ENCODE measurements at regions not wholly inside any gene's neighbourhood (a gene's known extent, or its start where the extent isn't known, plus 50 kb on each side); places are given as distances from the start of the nearest gene placed in this dataset.

DNA sequence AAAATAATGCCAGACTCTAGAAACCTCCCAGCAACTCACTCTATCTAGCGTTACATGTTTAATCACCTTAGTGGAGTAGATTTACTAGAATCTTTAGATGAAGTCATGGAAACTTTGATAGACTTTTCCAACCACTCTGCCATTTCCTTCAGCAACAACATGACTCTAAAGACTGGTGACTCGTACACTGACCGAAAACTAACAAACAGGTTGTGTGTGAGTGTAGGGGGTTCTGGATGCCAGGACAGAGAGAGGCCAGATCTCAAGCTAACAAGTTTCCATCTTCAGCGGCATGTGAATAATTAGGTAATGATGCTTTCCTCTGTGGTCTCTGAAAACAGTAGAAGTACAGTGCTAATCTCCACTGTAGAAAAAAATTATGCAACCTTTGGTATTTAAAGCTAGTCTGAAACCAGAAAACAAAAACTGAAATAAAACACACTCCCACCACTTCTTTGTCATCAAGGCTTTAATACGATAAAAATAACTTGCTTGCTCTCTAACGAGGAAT, 286.4 kb downstream of the PRDM5 start:
- Histone ChIP-seq H3K27ac (ENCODE audit: low read depth, low read length) (no peak overlapping the region), H3K4me1 (ENCODE audit: control insufficient read depth in 3 of 3, insufficient read depth in 3 of 3, low read length in 3 of 3) (no peaks in the 10 kb centered on the region), H3K9me3 (ENCODE audit: control insufficient read depth in 3 of 3, low read length in 3 of 3) (no peaks in the 10 kb centered on the region), H3K9ac (ENCODE audit: low read depth in 1 of 3, low read length in 3 of 3) (no peak overlapping the region), H3K27me3 (ENCODE audit: control insufficient read depth in 3 of 3, insufficient read depth in 3 of 3, low read length in 3 of 3) (no peaks in the 10 kb centered on the region), H3K36me3 (ENCODE audit: control insufficient read depth in 3 of 3, insufficient read depth in 3 of 3, low read length in 3 of 3) (no peaks in the 10 kb centered on the region), H3K4me3 (ENCODE audit: low read length in 3 of 3) (no peak overlapping the region)

DNA sequence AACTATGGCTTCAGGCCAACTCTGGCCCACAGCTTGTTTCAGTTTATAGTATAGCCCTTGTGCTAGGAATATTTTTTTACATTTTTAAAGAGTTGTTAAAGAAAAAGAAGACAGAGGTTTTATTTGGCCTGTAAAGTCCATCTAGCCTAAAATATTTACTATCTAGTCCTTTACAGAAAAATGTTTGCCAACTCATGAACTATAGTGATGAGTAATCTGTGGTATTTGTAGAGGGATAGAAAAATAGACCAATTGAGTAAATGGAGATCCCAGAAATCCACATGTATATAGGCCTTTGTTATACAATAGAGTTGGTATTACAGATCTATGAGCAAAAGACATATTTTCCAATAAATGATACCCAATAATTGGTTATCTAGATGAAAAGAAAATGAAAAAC, 288.7 kb downstream of the PRDM5 start:
- no peaks in the 10 kb centered on the region for H3K27me3 ChIP-seq (ENCODE audit: control insufficient read depth in 3 of 3, insufficient read depth in 3 of 3, low read length in 3 of 3)
- H3K4me3 ChIP-seq (ENCODE audit: low read length in 3 of 3): no peak overlapping the region
- no peaks in the 10 kb centered on the region for H3K36me3 ChIP-seq (ENCODE audit: control insufficient read depth in 3 of 3, insufficient read depth in 3 of 3, low read length in 3 of 3)
- peaks cover 0 to 2% (median 0%) of the 10 kb centered on the region in 3 donors for H3K9me3 ChIP-seq (ENCODE audit: control insufficient read depth in 3 of 3, low read length in 3 of 3)
- H3K27ac ChIP-seq (ENCODE audit: low read depth, low read length): no peak overlapping the region
- no peak overlapping the region for H3K9ac ChIP-seq (ENCODE audit: low read depth in 1 of 3, low read length in 3 of 3)
- H3K4me1 ChIP-seq (ENCODE audit: control insufficient read depth in 3 of 3, insufficient read depth in 3 of 3, low read length in 3 of 3): no peaks in the 10 kb centered on the region

DNA sequence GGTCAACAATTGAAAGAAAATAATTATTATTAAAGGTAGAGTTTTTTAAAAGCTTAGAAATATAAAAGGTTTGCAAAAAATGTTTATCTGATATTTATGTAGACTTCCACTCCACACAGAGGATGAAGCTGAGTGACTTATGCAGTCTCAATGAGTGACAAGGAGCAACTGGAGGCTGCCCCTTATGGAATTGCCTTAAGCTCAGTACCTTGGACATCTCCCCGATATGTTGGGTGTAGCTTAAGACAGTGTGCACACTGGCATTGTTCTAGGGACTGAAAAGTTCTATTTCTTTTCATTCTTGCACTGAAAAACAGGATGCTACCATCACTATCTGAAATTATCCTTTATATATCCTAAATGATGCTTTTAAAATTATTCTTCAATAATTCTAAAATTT, 292.1 kb downstream of the PRDM5 start:
- no peaks in the 10 kb centered on the region for H3K36me3 ChIP-seq (ENCODE audit: control insufficient read depth in 3 of 3, insufficient read depth in 3 of 3, low read length in 3 of 3)
- no peak overlapping the region for H3K27ac ChIP-seq (ENCODE audit: low read depth, low read length)
- no peak overlapping the region for H3K9ac ChIP-seq (ENCODE audit: low read depth in 1 of 3, low read length in 3 of 3)
- H3K9me3 ChIP-seq (ENCODE audit: control insufficient read depth in 3 of 3, low read length in 3 of 3): peaks cover 0 to 2% (median 0%) of the 10 kb centered on the region in 3 donors
- no peak overlapping the region for H3K4me3 ChIP-seq (ENCODE audit: low read length in 3 of 3)
- no peaks in the 10 kb centered on the region for H3K27me3 ChIP-seq (ENCODE audit: control insufficient read depth in 3 of 3, insufficient read depth in 3 of 3, low read length in 3 of 3)
- no peaks in the 10 kb centered on the region for H3K4me1 ChIP-seq (ENCODE audit: control insufficient read depth in 3 of 3, insufficient read depth in 3 of 3, low read length in 3 of 3)

DNA sequence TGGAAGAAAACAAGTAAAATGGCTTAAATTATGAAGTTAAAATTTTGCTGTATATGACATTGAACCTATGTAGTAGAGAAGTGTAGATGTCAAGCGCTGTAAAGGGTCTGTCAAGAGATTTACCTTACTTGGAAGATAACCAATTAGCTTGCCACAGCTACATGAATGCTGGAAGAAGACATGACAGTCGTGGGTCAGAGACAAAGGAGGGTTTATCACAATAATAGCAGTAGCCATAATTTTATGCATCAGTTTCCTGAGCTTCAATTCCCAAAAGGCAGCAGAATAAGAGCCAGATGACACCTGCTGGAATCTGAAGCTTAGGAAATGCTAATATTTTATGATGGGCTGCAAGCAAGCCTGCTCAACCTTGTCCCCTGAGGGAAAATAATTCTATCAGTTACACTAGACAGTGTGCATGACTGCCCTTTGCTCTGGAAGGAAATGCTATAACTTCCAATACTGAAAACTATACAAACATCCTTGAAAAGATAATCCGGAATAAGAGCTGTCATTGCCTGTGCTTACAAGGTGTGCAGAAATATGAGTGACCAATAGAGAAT, 292.9 kb downstream of the PRDM5 start:
- Histone ChIP-seq H3K4me1 (ENCODE audit: control insufficient read depth in 3 of 3, insufficient read depth in 3 of 3, low read length in 3 of 3) (no peaks in the 10 kb centered on the region), H3K9me3 (ENCODE audit: control insufficient read depth in 3 of 3, low read length in 3 of 3) (peaks cover 0 to 2% (median 0%) of the 10 kb centered on the region in 3 donors)

DNA sequence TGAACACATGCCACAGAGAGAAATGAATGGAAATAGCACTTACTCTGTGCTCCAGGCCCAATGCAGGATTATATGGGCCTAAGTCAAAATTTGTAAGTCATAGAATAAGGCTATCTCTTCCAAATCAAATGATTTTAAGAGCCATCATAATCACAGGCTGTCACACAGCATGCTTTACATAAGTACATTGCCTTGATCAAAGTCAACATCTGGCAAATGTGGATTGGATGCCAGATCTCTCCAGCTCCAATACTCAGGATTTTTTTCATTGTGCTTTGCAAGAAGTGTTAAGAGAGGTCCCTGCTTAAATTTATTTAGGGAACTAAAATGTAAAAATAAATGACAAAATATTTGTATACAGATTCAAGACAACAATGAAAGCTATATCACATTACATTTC, 299.9 kb downstream of the PRDM5 start:
- Histone ChIP-seq H3K27me3 (ENCODE audit: control insufficient read depth in 3 of 3, insufficient read depth in 3 of 3, low read length in 3 of 3) (no peaks in the 10 kb centered on the region), H3K4me3 (ENCODE audit: low read length in 3 of 3) (no peak overlapping the region), H3K9me3 (ENCODE audit: control insufficient read depth in 3 of 3, low read length in 3 of 3) (no peaks in the 10 kb centered on the region), H3K4me1 (ENCODE audit: control insufficient read depth in 3 of 3, insufficient read depth in 3 of 3, low read length in 3 of 3) (no peaks in the 10 kb centered on the region), H3K36me3 (ENCODE audit: control insufficient read depth in 3 of 3, insufficient read depth in 3 of 3, low read length in 3 of 3) (no peaks in the 10 kb centered on the region), H3K27ac (ENCODE audit: low read depth, low read length) (no peak overlapping the region), H3K9ac (ENCODE audit: low read depth in 1 of 3, low read length in 3 of 3) (no peak overlapping the region)

More for the DNA sequence above, 292.9 kb downstream of the PRDM5 start:
- Histone ChIP-seq H3K36me3 (ENCODE audit: control insufficient read depth in 3 of 3, insufficient read depth in 3 of 3, low read length in 3 of 3) (no peaks in the 10 kb centered on the region), H3K27ac (ENCODE audit: low read depth, low read length) (no peak overlapping the region), H3K9ac (ENCODE audit: low read depth in 1 of 3, low read length in 3 of 3) (no peak overlapping the region), H3K27me3 (ENCODE audit: control insufficient read depth in 3 of 3, insufficient read depth in 3 of 3, low read length in 3 of 3) (no peaks in the 10 kb centered on the region), H3K4me3 (ENCODE audit: low read length in 3 of 3) (no peak overlapping the region)

DNA sequence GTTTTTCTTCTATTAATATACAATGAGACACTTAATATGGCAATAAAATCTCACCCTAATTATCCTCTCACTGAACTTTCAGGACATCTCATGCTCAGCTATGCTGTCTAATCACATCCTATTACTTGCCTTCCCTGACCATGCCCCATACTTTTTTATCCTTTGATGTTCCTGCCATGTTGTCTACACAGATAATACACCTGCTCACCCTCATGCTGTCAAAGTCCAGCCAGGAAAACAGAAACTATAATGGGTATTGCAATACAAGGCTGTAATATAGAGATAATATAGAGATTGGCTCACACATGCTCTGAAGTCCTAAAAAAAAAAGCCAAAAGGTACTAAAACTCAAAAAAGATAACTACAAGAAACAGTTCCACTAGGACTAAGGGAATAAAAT, 305.4 kb downstream of the PRDM5 start:
- no peak overlapping the region for H3K27ac ChIP-seq (ENCODE audit: low read depth, low read length)
- H3K27me3 ChIP-seq (ENCODE audit: control insufficient read depth in 3 of 3, insufficient read depth in 3 of 3, low read length in 3 of 3): no peaks in the 10 kb centered on the region
- no peak overlapping the region for H3K4me3 ChIP-seq (ENCODE audit: low read length in 3 of 3)

DNA sequence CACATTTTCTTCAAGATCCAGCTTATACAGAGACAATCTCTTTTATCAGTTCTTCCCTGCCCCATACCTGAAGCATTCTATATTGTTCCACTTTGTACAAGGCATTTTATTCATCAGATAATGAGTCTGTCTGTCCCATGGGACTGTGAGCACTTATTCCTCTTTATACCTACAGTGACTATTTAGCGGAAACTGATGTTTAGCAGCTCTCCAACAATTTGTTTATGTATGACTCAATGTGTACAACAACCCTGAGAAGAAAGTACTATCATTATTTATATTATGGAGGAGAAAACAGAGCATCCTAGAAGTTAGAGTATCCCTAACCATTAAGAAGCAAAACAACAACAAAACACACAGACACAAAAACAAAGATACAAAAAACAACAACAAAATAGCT, 306.5 kb downstream of the PRDM5 start:
- Histone ChIP-seq H3K27me3 (ENCODE audit: control insufficient read depth in 3 of 3, insufficient read depth in 3 of 3, low read length in 3 of 3) (no peaks in the 10 kb centered on the region), H3K9ac (ENCODE audit: low read depth in 1 of 3, low read length in 3 of 3) (no peak overlapping the region), H3K4me1 (ENCODE audit: control insufficient read depth in 3 of 3, insufficient read depth in 3 of 3, low read length in 3 of 3) (no peaks in the 10 kb centered on the region), H3K36me3 (ENCODE audit: control insufficient read depth in 3 of 3, insufficient read depth in 3 of 3, low read length in 3 of 3) (no peaks in the 10 kb centered on the region), H3K27ac (ENCODE audit: low read depth, low read length) (no peak overlapping the region), H3K9me3 (ENCODE audit: control insufficient read depth in 3 of 3, low read length in 3 of 3) (no peaks in the 10 kb centered on the region), H3K4me3 (ENCODE audit: low read length in 3 of 3) (no peak overlapping the region)

More for the DNA sequence above, 305.4 kb downstream of the PRDM5 start:
- H3K9me3 ChIP-seq (ENCODE audit: control insufficient read depth in 3 of 3, low read length in 3 of 3): no peaks in the 10 kb centered on the region
- no peaks in the 10 kb centered on the region for H3K4me1 ChIP-seq (ENCODE audit: control insufficient read depth in 3 of 3, insufficient read depth in 3 of 3, low read length in 3 of 3)
- no peaks in the 10 kb centered on the region for H3K36me3 ChIP-seq (ENCODE audit: control insufficient read depth in 3 of 3, insufficient read depth in 3 of 3, low read length in 3 of 3)
- H3K9ac ChIP-seq (ENCODE audit: low read depth in 1 of 3, low read length in 3 of 3): no peak overlapping the region

DNA sequence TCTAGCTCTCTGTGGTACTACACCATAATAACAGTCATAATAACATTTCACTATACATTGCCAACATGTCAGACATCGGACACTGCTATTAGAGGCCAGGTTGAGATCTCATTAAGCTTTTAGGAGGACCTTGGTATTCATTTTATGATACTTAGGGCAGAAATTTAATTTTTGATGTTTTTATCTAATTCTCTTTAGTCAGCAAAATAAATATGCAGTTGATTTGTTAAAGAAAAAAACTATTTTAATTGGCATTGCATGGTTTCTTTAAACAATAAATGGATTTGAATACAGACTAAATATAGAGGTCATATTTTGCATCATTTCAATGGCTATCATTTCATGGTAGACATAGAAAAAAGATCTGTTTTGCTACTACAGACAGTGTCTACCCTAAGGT, 308.7 kb downstream of the PRDM5 start:
- no peaks in the 10 kb centered on the region for H3K36me3 ChIP-seq (ENCODE audit: control insufficient read depth in 3 of 3, insufficient read depth in 3 of 3, low read length in 3 of 3)
- no peak overlapping the region for H3K27ac ChIP-seq (ENCODE audit: low read depth, low read length)

DNA sequence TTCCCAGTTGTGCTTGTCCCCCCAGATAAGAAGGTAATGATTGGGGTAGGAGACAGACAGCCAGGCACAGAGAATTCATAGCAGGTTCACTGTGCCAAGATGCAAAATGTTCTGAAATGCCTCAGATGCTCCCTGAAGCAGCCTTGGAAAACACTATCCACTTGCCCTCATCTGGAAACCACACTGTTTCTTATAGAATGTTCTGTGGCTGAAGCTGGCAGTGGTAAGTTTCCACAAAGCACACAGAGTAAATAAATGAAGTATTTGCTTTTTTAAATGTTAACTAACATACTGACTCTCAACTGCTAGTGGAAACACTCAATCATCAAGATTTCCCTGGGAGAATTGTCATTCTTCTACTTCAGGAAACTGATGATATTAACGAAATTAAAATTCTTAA, 311.4 kb downstream of the PRDM5 start:
- no peaks in the 10 kb centered on the region for H3K4me1 ChIP-seq (ENCODE audit: control insufficient read depth in 3 of 3, insufficient read depth in 3 of 3, low read length in 3 of 3)
- no peak overlapping the region for H3K9ac ChIP-seq (ENCODE audit: low read depth in 1 of 3, low read length in 3 of 3)
- no peaks in the 10 kb centered on the region for H3K9me3 ChIP-seq (ENCODE audit: control insufficient read depth in 3 of 3, low read length in 3 of 3)
- H3K27ac ChIP-seq (ENCODE audit: low read depth, low read length): no peak overlapping the region
- H3K27me3 ChIP-seq (ENCODE audit: control insufficient read depth in 3 of 3, insufficient read depth in 3 of 3, low read length in 3 of 3): no peaks in the 10 kb centered on the region
- H3K4me3 ChIP-seq (ENCODE audit: low read length in 3 of 3): no peak overlapping the region
- no peaks in the 10 kb centered on the region for H3K36me3 ChIP-seq (ENCODE audit: control insufficient read depth in 3 of 3, insufficient read depth in 3 of 3, low read length in 3 of 3)

More for the DNA sequence above, 308.7 kb downstream of the PRDM5 start:
- H3K27me3 ChIP-seq (ENCODE audit: control insufficient read depth in 3 of 3, insufficient read depth in 3 of 3, low read length in 3 of 3): no peaks in the 10 kb centered on the region
- no peaks in the 10 kb centered on the region for H3K4me1 ChIP-seq (ENCODE audit: control insufficient read depth in 3 of 3, insufficient read depth in 3 of 3, low read length in 3 of 3)
- H3K9me3 ChIP-seq (ENCODE audit: control insufficient read depth in 3 of 3, low read length in 3 of 3): no peaks in the 10 kb centered on the region
- no peak overlapping the region for H3K4me3 ChIP-seq (ENCODE audit: low read length in 3 of 3)
- no peak overlapping the region for H3K9ac ChIP-seq (ENCODE audit: low read depth in 1 of 3, low read length in 3 of 3)

DNA sequence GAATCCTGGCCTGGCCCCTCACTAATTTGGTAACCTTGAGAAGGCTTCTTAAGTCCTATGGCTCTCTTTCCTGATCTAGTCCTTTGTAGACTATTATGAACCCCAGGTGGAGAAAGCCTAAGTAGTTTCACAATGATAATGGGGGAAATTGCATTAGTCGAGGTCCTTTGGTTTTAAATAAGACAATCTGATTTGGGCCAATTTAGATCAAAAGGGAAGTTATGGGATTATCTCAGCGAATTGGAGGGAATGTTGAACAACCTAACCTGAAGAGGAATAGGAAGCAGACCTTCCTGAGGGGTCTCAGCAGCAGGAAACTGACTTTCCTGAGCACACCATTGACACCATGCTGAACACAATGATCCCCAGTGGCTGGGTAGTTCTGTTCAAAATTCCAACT, 331.5 kb downstream of the PRDM5 start:
- no peak overlapping the region for H3K9ac ChIP-seq (ENCODE audit: low read depth in 1 of 3, low read length in 3 of 3)
- no peaks in the 10 kb centered on the region for H3K36me3 ChIP-seq (ENCODE audit: control insufficient read depth in 3 of 3, insufficient read depth in 3 of 3, low read length in 3 of 3)
- H3K4me3 ChIP-seq (ENCODE audit: low read length in 3 of 3): no peak overlapping the region
- H3K27ac ChIP-seq (ENCODE audit: low read depth, low read length): no peak overlapping the region
- no peaks in the 10 kb centered on the region for H3K4me1 ChIP-seq (ENCODE audit: control insufficient read depth in 3 of 3, insufficient read depth in 3 of 3, low read length in 3 of 3)
- H3K9me3 ChIP-seq (ENCODE audit: control insufficient read depth in 3 of 3, low read length in 3 of 3): no peaks in the 10 kb centered on the region
- H3K27me3 ChIP-seq (ENCODE audit: control insufficient read depth in 3 of 3, insufficient read depth in 3 of 3, low read length in 3 of 3): no peaks in the 10 kb centered on the region
